ENCODE measurements at regions not wholly inside any gene's neighbourhood (a gene's known extent, or its start where the extent isn't known, plus 50 kb on each side); places are given as distances from the start of the nearest gene placed in this dataset.

DNA sequence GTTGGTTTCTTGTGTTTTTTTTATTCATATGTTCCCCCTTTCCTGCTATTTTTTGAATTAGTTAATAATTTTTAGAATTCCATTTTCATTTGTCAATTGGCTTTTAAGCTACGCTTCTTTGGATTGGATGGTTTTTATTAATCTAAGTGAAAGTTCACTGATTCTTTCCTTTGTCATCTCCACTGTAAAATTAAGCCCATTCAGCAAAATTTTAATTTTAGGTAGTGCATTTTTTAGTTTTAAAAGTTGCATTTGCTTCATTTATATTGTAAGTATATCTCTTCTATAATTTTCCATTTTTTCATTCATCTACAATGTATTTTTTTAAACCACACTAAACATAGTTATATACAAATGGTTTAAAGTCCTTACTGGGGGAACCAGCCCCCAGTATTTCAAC lies 417.3 kb upstream of the HTR2C start:
- Mint-ChIP-seq H3K9me3 (peaks cover 3% of the 10 kb centered on the region), H3K36me3 (ENCODE audit: low read depth) (no peaks in the 10 kb centered on the region), H3K27ac (no peak overlapping the region), H3K4me1 (no peaks in the 10 kb centered on the region), H3K4me3 (no peak overlapping the region), H3K27me3 (no peaks in the 10 kb centered on the region)
- CTCF ChIA-PET = no interaction called here
- POLR2A ChIA-PET = no interaction called here
- ATAC-seq (ENCODE audit: low read depth) (no peak), DNase-seq (no peak)
- intact Hi-C loops (cut with micrococcal nuclease) = no loop called here
- TF ChIP-seq, protein P1, sequence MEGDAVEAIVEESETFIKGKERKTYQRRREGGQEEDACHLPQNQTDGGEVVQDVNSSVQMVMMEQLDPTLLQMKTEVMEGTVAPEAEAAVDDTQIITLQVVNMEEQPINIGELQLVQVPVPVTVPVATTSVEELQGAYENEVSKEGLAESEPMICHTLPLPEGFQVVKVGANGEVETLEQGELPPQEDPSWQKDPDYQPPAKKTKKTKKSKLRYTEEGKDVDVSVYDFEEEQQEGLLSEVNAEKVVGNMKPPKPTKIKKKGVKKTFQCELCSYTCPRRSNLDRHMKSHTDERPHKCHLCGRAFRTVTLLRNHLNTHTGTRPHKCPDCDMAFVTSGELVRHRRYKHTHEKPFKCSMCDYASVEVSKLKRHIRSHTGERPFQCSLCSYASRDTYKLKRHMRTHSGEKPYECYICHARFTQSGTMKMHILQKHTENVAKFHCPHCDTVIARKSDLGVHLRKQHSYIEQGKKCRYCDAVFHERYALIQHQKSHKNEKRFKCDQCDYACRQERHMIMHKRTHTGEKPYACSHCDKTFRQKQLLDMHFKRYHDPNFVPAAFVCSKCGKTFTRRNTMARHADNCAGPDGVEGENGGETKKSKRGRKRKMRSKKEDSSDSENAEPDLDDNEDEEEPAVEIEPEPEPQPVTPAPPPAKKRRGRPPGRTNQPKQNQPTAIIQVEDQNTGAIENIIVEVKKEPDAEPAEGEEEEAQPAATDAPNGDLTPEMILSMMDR (IDR thresholded peaks at IDR 0.05) = no peak

DNA sequence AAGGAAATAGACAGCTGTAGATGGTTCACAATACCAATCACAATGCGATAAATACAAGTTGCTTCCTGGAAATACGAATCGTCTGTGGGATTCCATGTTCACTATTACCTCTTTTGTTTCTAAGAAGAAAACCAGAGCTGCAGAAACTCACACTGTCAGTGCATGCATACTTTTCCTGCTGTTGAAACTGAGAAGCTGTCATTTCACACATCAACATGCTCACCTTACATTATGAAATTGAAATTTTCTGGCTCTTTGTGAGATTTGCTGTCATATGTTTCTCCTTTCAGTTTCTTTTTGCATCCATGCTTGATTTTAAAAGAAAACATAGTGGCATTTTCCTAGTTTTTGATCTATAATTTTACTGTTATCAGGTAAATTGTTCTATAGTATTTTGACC lies 418.3 kb upstream of the HTR2C start:
- no peak overlapping the region for H3K4me3 Mint-ChIP-seq
- TF ChIP-seq, protein P1 (IDR thresholded peaks at IDR 0.05) = no peak
- H3K27ac Mint-ChIP-seq = no peak overlapping the region
- ATAC-seq (ENCODE audit: low read depth) = no peak
- no peaks in the 10 kb centered on the region for H3K36me3 Mint-ChIP-seq (ENCODE audit: low read depth)
- no peaks in the 10 kb centered on the region for H3K27me3 Mint-ChIP-seq
- POLR2A ChIA-PET = no interaction called here
- CTCF ChIA-PET = no interaction called here
- no peak for DNase-seq
- no peaks in the 10 kb centered on the region for H3K4me1 Mint-ChIP-seq
- H3K9me3 Mint-ChIP-seq = peaks cover 7% of the 10 kb centered on the region
- intact Hi-C loops (cut with micrococcal nuclease) = no loop called here

DNA sequence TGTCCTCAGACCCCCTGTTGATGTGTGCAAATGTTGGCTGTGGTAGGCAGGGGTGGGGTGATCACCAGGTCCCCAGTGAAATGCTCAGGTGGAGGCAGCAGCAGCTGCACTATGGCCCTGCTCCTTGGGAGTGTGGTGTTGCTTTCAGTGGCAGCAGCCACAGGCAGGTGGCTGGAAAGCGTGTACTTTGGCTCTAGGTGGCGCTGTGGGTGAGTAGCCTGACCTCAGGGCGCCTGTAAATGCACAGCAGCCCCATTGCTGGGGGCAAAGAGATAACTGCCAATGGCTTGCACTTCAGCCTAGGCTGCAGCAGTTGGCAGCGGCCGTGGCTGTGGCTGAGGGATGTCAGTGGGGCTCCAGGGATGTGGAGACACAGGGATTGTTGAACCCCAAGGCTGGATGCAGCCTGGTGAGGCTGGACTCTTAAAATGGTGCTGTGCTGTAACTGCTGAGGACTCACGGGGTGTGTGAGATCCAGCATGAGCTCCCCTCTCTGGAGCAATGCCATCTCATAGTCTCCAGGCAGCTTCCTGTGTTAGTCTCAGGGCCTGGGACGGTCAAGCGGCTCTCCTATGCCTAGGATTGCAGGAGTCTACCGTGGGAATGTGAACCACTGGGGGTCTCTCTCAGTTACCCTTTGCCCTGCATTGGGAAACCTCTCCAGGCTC lies 421.7 kb upstream of the HTR2C start:
- H3K4me3 Mint-ChIP-seq = no peak overlapping the region
- no peak for DNase-seq
- TF ChIP-seq, protein P1 (IDR thresholded peaks at IDR 0.05) = no peak
- ATAC-seq (ENCODE audit: low read depth) = no peak
- H3K27ac Mint-ChIP-seq = no peak overlapping the region
- intact Hi-C loops (cut with micrococcal nuclease) = no loop called here
- POLR2A ChIA-PET = no interaction called here
- no peaks in the 10 kb centered on the region for H3K36me3 Mint-ChIP-seq (ENCODE audit: low read depth)
- H3K4me1 Mint-ChIP-seq = no peaks in the 10 kb centered on the region
- peaks cover 4% of the 10 kb centered on the region for H3K9me3 Mint-ChIP-seq
- H3K27me3 Mint-ChIP-seq = no peaks in the 10 kb centered on the region
- CTCF ChIA-PET = no interaction called here

DNA sequence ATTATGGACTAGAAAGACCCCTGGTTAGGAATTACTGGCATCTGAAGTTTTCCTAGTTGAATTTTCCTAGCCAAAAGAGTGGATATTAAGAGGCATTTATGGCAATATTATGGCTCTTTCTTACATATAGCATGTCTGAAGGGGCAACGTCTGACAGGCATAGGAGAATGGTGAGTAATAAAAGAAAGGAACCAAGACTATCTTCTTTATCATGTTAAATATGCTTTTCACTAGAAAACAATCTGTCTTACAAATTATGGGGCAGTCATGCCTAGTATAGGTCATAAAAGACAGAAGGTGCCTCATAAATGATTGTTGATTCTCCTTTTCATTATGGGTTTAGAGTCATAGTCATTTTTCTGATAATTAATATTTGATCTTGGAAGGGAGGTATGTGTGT lies 431.1 kb upstream of the HTR2C start:
- TF ChIP-seq, protein P1 (IDR thresholded peaks at IDR 0.05) = no peak
- no peaks in the 10 kb centered on the region for H3K36me3 Mint-ChIP-seq (ENCODE audit: low read depth)
- ATAC-seq (ENCODE audit: low read depth) = no peak
- intact Hi-C loops (cut with micrococcal nuclease) = no loop called here
- CTCF ChIA-PET = no interaction called here
- H3K4me1 Mint-ChIP-seq = no peaks in the 10 kb centered on the region
- DNase-seq = no peak
- H3K9me3 Mint-ChIP-seq = no peaks in the 10 kb centered on the region
- no peaks in the 10 kb centered on the region for H3K27me3 Mint-ChIP-seq
- no peak overlapping the region for H3K27ac Mint-ChIP-seq
- POLR2A ChIA-PET = no interaction called here
- H3K4me3 Mint-ChIP-seq = no peak overlapping the region

DNA sequence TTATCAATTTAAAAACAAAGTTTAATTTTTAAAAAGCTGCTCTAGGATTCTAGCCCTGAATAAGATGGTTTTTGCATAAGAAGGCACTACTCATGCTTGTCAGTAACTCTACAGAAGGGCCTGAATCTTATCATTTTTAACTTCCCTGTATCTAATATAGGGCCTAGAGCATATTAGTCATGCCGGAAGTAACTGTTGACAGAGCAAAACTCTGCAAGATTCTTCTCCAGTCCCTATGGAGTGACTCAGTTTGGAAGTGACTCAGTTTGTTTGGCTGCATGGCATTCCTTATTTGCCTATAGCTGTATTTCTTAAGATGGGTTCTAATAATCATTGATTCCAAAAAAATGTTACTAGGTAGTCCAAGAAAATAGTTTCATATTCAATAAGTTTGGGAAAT lies 431.8 kb upstream of the HTR2C start:
- no peaks in the 10 kb centered on the region for H3K9me3 Mint-ChIP-seq
- ChIA-PET CTCF (no interaction called here), POLR2A (no interaction called here)
- intact Hi-C loops (cut with micrococcal nuclease) = no loop called here
- no peaks in the 10 kb centered on the region for H3K36me3 Mint-ChIP-seq (ENCODE audit: low read depth)
- DNase-seq (no peak), ATAC-seq (ENCODE audit: low read depth) (no peak)
- H3K27ac Mint-ChIP-seq = no peak overlapping the region
- TF ChIP-seq, protein P1 (IDR thresholded peaks at IDR 0.05) = no peak
- no peaks in the 10 kb centered on the region for H3K27me3 Mint-ChIP-seq
- H3K4me1 Mint-ChIP-seq = no peaks in the 10 kb centered on the region
- no peak overlapping the region for H3K4me3 Mint-ChIP-seq
